ENCODE measurements at regions not wholly inside any gene's neighbourhood (a gene's known extent, or its start where the extent isn't known, plus 50 kb on each side); places are given as distances from the start of the nearest gene placed in this dataset.
"Not testable (repeated sequence)": the region's sequence is repeated elsewhere in the genome, so short reads cannot be mapped to it uniquely, and the experiment has no call there.

DNA sequence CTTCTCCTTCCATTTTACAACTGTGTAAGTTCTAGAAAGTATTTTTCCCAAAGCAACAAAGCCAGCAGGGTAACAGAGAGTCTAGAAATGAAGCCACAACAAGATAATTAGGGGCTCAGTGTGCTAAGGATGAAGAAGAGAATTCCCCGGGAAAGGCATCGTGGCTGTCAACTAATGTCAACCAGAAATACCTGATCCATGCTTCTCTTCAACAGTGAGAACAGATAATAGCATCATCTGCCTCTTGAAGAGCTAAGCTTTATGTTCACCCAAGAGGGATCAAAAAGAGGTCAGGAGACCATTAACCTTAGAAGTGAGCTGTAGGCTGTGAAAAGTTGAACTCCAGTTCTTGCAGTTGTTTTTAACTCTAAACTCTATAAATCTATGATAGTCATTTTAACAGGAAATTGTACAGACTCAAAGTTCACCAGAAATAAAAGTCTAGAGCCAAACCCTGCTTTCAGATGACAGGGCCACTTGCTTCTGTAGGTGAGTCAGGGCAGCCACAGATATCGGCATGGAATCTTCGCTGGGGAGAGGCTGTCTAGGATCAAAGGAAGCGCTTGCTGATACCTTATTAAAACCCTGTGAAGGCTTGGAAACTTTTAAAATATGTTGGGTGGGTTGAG, 540.7 kb upstream of the ID2 start:
- H3K27ac Mint-ChIP-seq, result no peak overlapping the region
- peaks cover 3% of the 10 kb centered on the region for H3K36me3 Mint-ChIP-seq (ENCODE audit: low read depth)
- H3K4me1 Mint-ChIP-seq (ENCODE audit: low read depth), result peaks cover 14% of the 10 kb centered on the region
- H3K9me3 Mint-ChIP-seq, result peaks cover 9% of the 10 kb centered on the region
- no peak overlapping the region for H3K4me3 Mint-ChIP-seq
- H3K27me3 Mint-ChIP-seq (ENCODE audit: low read depth), result peaks cover 10% of the 10 kb centered on the region

DNA sequence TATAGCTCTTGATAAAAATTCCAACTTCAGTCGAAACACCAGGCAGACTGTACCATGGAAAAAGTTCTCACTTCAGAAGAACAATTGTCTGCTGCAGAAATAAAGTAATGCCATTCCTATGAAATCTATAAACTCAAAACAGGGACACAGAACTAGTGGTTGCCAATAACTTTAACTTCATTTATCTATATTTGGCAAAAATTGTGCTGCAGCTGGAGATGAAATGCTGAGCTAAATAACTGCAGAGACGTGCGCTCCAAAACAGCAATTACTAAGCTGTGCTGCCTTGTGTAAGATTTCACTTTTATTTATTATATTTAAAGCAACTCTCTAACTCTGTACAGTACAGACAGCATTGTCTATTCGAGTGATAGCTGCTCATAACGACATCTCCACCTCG, 540.1 kb upstream of the ID2 start:
- H3K4me1 Mint-ChIP-seq (ENCODE audit: low read depth), result peaks cover 14% of the 10 kb centered on the region
- peaks cover 9% of the 10 kb centered on the region for H3K9me3 Mint-ChIP-seq
- H3K36me3 Mint-ChIP-seq (ENCODE audit: low read depth), result peaks cover 3% of the 10 kb centered on the region
- no peak overlapping the region for H3K4me3 Mint-ChIP-seq
- peaks cover 10% of the 10 kb centered on the region for H3K27me3 Mint-ChIP-seq (ENCODE audit: low read depth)
- no peak overlapping the region for H3K27ac Mint-ChIP-seq

DNA sequence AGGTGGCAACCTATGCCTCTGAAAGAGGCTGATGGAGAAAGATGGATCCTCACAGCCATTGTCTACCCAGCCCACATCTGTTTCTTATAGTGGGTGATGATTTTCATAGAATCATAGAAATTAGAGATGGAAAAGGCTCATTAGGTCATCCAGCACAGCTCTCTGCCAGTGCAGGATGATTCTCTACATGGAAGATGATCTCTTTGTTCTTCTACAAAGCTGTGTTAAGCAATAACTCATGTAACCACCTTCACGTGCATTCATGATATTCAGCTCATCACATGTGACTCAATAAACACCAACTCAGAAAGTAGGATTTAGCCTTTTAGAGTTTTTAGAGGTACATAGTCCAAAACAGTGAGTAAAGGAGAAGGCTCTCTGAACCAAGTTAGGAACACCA, 539.4 kb upstream of the ID2 start:
- peaks cover 9% of the 10 kb centered on the region for H3K9me3 Mint-ChIP-seq
- H3K27ac Mint-ChIP-seq, result no peak overlapping the region
- no peak overlapping the region for H3K4me3 Mint-ChIP-seq
- H3K27me3 Mint-ChIP-seq (ENCODE audit: low read depth), result peaks cover 10% of the 10 kb centered on the region
- H3K4me1 Mint-ChIP-seq (ENCODE audit: low read depth), result peaks cover 14% of the 10 kb centered on the region
- peaks cover 3% of the 10 kb centered on the region for H3K36me3 Mint-ChIP-seq (ENCODE audit: low read depth)

- Mint-ChIP-seq H3K27ac (no peak overlapping the region), H3K4me1 (ENCODE audit: low read depth) (peaks cover 13% of the 10 kb centered on the region), H3K27me3 (ENCODE audit: low read depth) (peaks cover 10% of the 10 kb centered on the region), H3K36me3 (ENCODE audit: low read depth) (no peaks in the 10 kb centered on the region), H3K4me3 (no peak overlapping the region), H3K9me3 (peaks cover 2% of the 10 kb centered on the region)
Observed at GRCh38 chr2:8144131-8144631, 537.7 kb upstream of the ID2 start.

GRCh38 chr2:8144785-8145184, 537.1 kb upstream of the ID2 start:
- Mint-ChIP-seq H3K9me3 (no peaks in the 10 kb centered on the region), H3K27ac (no peak overlapping the region), H3K4me3 (no peak overlapping the region), H3K27me3 (ENCODE audit: low read depth) (peaks cover 10% of the 10 kb centered on the region), H3K36me3 (ENCODE audit: low read depth) (no peaks in the 10 kb centered on the region), H3K4me1 (ENCODE audit: low read depth) (peaks cover 13% of the 10 kb centered on the region)

DNA sequence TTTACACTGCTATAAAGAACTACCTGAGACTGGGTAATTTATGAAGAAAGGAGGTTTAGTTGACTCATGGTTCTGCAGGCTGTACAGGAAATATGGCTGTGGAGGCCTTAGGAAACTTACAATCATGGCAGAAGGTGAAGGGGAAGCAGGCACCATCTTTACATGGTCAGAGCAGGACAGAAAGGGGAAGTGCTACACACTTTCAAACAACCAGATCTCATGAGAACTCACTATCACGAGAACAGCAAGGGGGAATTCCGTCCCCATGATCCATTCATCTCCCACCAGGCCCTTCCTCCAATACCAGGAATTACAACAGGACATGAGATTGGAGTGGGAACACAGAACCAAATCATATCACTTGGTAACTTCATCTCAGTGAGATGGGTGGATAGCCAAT, 536.5 kb upstream of the ID2 start:
- H3K27me3 Mint-ChIP-seq (ENCODE audit: low read depth), result peaks cover 10% of the 10 kb centered on the region
- H3K27ac Mint-ChIP-seq; H3K4me3 Mint-ChIP-seq; H3K36me3 Mint-ChIP-seq (ENCODE audit: low read depth); H3K9me3 Mint-ChIP-seq: not testable (repeated sequence)
- H3K4me1 Mint-ChIP-seq (ENCODE audit: low read depth), result peaks cover 13% of the 10 kb centered on the region

DNA sequence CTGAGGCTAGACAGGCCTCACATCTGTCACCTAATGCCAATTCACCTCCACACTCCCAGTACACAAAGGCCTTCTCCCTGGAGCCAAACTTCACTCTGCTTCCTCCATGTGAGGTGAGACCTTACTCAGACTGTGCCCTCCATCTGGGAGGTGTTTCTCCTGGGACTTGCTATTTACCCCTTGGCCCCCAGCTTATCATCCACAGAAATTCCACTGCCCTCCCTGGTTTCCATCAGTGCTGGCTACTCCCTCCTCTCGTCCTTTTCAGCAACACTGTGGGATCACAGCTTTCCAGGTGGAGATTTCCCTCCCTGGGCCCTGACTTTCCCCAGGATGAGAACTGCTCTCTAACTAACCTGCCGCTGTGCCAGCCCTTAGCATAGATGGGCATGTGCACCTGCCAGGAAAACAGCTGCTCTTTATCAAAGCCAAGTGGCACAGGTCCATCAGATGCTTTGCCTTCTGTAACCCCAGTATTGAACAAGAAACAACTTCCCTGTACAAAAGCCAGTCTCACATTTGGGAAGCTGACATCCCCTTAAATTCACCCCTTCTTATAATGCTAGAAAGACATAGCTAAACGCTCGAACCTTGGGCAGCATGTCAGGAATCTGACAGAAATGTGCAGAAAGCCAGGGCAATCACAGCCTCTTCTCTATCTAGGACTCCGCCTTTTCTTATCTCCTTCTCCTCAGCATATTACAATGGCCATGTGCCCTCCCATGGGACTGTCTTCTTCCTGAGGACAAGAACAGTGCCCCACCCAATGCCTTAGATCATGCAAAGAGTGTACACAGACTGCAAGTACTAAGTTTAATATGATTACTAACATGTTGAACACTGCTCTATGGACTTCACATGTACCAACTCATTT, 535.5 kb upstream of the ID2 start:
- Mint-ChIP-seq H3K4me1 (ENCODE audit: low read depth) (peaks cover 12% of the 10 kb centered on the region), H3K4me3 (no peak overlapping the region), H3K27ac (no peak overlapping the region), H3K36me3 (ENCODE audit: low read depth) (no peaks in the 10 kb centered on the region), H3K9me3 (no peaks in the 10 kb centered on the region), H3K27me3 (ENCODE audit: low read depth) (peaks cover 9% of the 10 kb centered on the region)

GRCh38 chr2:8148260-8149006, 533.4 kb upstream of the ID2 start:
- no peaks in the 10 kb centered on the region for H3K36me3 Mint-ChIP-seq (ENCODE audit: low read depth)
- H3K27ac Mint-ChIP-seq, result no peak overlapping the region
- H3K27me3 Mint-ChIP-seq (ENCODE audit: low read depth), result no peaks in the 10 kb centered on the region
- H3K4me3 Mint-ChIP-seq, result no peak overlapping the region
- H3K4me1 Mint-ChIP-seq (ENCODE audit: low read depth), result peaks cover 22% of the 10 kb centered on the region
- H3K9me3 Mint-ChIP-seq, result peaks cover 4% of the 10 kb centered on the region

GRCh38 chr2:8149007-8149405, 532.9 kb upstream of the ID2 start:
- Mint-ChIP-seq H3K4me1 (ENCODE audit: low read depth) (peaks cover 28% of the 10 kb centered on the region), H3K27ac (no peak overlapping the region), H3K9me3 (peaks cover 4% of the 10 kb centered on the region), H3K36me3 (ENCODE audit: low read depth) (no peaks in the 10 kb centered on the region), H3K4me3 (no peak overlapping the region), H3K27me3 (ENCODE audit: low read depth) (no peaks in the 10 kb centered on the region)

DNA sequence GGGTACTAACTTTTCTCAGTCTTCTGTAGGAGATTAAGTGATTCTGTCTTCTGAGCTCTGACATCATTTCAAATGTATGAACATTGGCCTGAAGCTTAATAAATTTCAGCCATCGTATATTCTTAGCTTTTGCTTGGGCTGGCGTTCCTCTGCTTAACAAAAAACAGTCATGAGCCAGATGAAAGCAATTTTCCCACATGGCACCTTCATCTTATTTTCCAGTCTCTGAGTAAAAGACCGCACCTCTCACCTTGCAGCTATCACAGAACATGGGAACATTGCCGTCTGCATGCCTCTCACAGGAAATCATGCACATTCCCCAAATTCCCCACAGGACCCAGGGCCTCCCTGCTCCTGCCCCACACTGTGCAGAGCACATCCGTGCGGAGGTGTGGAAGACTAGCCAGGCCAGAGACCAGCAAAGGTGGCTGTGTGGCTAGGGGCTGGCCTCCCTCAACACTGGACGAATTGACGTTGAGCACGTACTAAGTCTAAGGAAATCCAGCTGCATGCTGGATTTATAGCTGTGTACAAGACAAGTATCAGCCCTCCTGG, 531.8 kb upstream of the ID2 start:
- Mint-ChIP-seq H3K27me3 (ENCODE audit: low read depth) (no peaks in the 10 kb centered on the region), H3K27ac (no peak overlapping the region), H3K9me3 (peaks cover 8% of the 10 kb centered on the region), H3K4me3 (no peak overlapping the region), H3K36me3 (ENCODE audit: low read depth) (peaks cover 2% of the 10 kb centered on the region), H3K4me1 (ENCODE audit: low read depth) (peaks cover 32% of the 10 kb centered on the region)

- peaks cover 36% of the 10 kb centered on the region for H3K4me1 Mint-ChIP-seq (ENCODE audit: low read depth)
- H3K36me3 Mint-ChIP-seq (ENCODE audit: low read depth), result peaks cover 5% of the 10 kb centered on the region
- peaks cover 16% of the 10 kb centered on the region for H3K9me3 Mint-ChIP-seq
- H3K27ac Mint-ChIP-seq, result peak overlapping the region; percentile 13
- H3K27me3 Mint-ChIP-seq (ENCODE audit: low read depth), result no peaks in the 10 kb centered on the region
- no peak overlapping the region for H3K4me3 Mint-ChIP-seq
Observed at GRCh38 chr2:8151888-8152287, 530.0 kb upstream of the ID2 start.

DNA sequence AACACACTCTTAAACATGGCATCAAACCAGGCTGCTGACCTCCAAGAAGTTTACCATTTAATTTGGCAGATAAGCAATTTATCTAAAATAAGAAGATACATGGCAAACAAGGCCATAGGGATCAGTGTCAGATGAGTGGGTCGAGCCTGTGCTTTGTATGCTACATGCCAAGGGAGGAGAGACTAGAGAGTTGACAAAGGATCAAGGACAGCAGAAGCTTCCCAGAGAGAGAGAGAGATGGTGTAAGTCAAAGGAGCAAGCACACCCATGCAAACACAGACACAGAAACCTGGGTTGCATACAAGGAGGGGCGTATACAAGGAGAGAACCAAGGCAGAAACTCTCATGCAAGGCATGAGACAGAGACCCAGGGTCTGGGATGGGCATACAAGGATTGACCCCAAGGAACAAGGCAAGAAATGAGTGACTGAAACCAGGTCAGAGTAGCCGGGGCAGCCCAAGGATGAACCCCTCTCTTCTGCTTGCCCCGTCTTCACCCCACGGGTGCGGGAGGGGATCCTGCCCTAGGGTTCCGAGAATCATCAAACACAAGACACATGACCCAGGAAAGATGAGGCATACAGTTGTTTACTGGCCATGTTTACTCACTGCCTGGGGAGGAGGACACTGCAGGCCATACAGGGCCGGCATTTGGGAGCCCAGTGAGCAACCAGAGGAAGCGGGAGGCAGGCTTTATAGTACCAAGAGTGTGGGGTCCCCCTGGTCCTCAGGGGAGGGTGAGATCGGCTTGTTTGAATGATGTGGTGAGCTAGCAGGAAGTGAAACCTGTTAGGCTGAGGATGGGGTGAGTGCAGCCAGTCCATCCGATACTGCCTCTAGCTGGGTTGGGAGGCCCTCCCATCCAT, 529.2 kb upstream of the ID2 start:
- Mint-ChIP-seq H3K27me3 (ENCODE audit: low read depth) (no peaks in the 10 kb centered on the region), H3K27ac (no peak overlapping the region), H3K4me3 (no peak overlapping the region), H3K36me3 (ENCODE audit: low read depth) (peaks cover 5% of the 10 kb centered on the region), H3K4me1 (ENCODE audit: low read depth) (peaks cover 36% of the 10 kb centered on the region), H3K9me3 (peaks cover 22% of the 10 kb centered on the region)

GRCh38 chr2:8153258-8153718, 528.6 kb upstream of the ID2 start:
- H3K4me3 Mint-ChIP-seq, result no peak overlapping the region
- H3K36me3 Mint-ChIP-seq (ENCODE audit: low read depth), result peaks cover 5% of the 10 kb centered on the region
- peaks cover 24% of the 10 kb centered on the region for H3K9me3 Mint-ChIP-seq
- H3K27me3 Mint-ChIP-seq (ENCODE audit: low read depth), result no peaks in the 10 kb centered on the region
- H3K27ac Mint-ChIP-seq, result no peak overlapping the region
- H3K4me1 Mint-ChIP-seq (ENCODE audit: low read depth), result peaks cover 36% of the 10 kb centered on the region
